ENCODE measurements at regions not wholly inside any gene's neighbourhood (a gene's known extent, or its start where the extent isn't known, plus 50 kb on each side); places are given as distances from the start of the nearest gene placed in this dataset.
A peak's percentile ranks its signal among the peaks of the same experiment; 100 is the strongest.

GRCh38 chr2:196368546-196369225 lies 197.3 kb upstream of the STK17B start:
- ATAC-seq (no peak), DNase-seq (ENCODE audit: extremely low read depth in 1 of 4, low spot score in 3 of 4) (no peak), FAIRE-seq (no peak)
- Histone ChIP-seq H3K9me3 (replicated peaks; ENCODE audit: control insufficient read depth, insufficient read depth, low read depth, low read length) (peaks cover 5% of the 10 kb centered on the region), H3K4me2 (ENCODE audit: insufficient read depth, low read length) (no peak overlapping the region), H2AFZ (ENCODE audit: low read depth, low read length) (no peak overlapping the region), H3K9ac (ENCODE audit: insufficient read depth in 1 of 2, low read depth in 2 of 2, low read length in 2 of 2) (no peak overlapping the region), H3K9me1 (ENCODE audit: control insufficient read depth, insufficient read depth, low read length) (no peaks in the 10 kb centered on the region), H3K79me2 (ENCODE audit: control insufficient read depth, insufficient read depth, low read length) (no peaks in the 10 kb centered on the region), H3K27ac (ENCODE audit: extremely low read depth, low read depth, low read length) (no peak overlapping the region), H3K4me3 (no peak overlapping the region), H3K36me3 (ENCODE audit: control insufficient read depth, insufficient read depth, low read length) (no peaks in the 10 kb centered on the region), H4K20me1 (replicated peaks; ENCODE audit: control insufficient read depth, insufficient read depth, low read length) (no peaks in the 10 kb centered on the region), H3K4me1 (replicated peaks in 1 of 2; ENCODE audit: control insufficient read depth in 2 of 2, insufficient read depth in 2 of 2, low read length in 2 of 2) (peaks cover 3% of the 10 kb centered on the region in 2 experiments; a peak in 3 of 5 replicates), H3K27me3 (ENCODE audit: control insufficient read depth in 2 of 2, insufficient read depth in 2 of 2, low read length in 2 of 2) (no peaks in the 10 kb centered on the region)
- BruUV-seq (replicated peaks): no TSS peak
- in situ Hi-C loops (cut with MboI) (no loop called here), intact Hi-C loops (cut with micrococcal nuclease) (loop anchor here (5.0 kb wide), 1 partner anchor 34 kb away; no protein-coding TSS in a partner anchor)
- WGBS (ENCODE audit: insufficient coverage, low coverage, missing lambda C conversion rate): 73% methylated on average over 2 of the region's 2 CpGs
- ChIA-PET CTCF (ENCODE audit: low intra/inter-chr PET ratio) (no interaction called here), POLR2A (no interaction called here)
- TF ChIP-seq HLTF (IDR thresholded peaks at IDR 0.05): peak; percentile 51; the same call in 1 of the 2 replicates
- TF ChIP-seq CC2D1A (IDR thresholded peaks at IDR 0.05): peak; percentile 37; the same call in 1 of the 2 replicates
- no peak for TF ChIP-seq CREB5 (CRISPR knock-in tag; IDR thresholded peaks at IDR 0.05)
- no peak for TF ChIP-seq ZNF764 (CRISPR knock-in tag; IDR thresholded peaks at IDR 0.05; ENCODE audit: low read depth)
- TF ChIP-seq TRIM24 (IDR thresholded peaks at IDR 0.05): peak; percentile 16 to 70; a peak in 2 of 4 replicates
- no peak for TF ChIP-seq SPI1 (IDR thresholded peaks at IDR 0.05; ENCODE audit: borderline replicate concordance, low read depth, low read length)
- 0 out of 2 replicates have a peak, but pooled peaks have one; percentile 29 for TF ChIP-seq CBX1 (IDR thresholded peaks at IDR 0.05; ENCODE audit: low read depth)
- TF ChIP-seq ZNF644 (tag; IDR thresholded peaks at IDR 0.05; ENCODE audit: low read depth): no peak
- TF ChIP-seq ZNF586 (CRISPR knock-in tag; conservative IDR thresholded peaks at IDR 0.05): no peak
- no peak for TF ChIP-seq ETS2 (tag; IDR thresholded peaks at IDR 0.05; ENCODE audit: borderline replicate concordance, poor library complexity, severe bottlenecking)
- no peak for TF ChIP-seq GATAD2A (IDR thresholded peaks at IDR 0.05)
- TF ChIP-seq ZEB2 (IDR thresholded peaks at IDR 0.05): 0 out of 2 replicates have a peak, but pooled peaks have one; percentile 72
- TF ChIP-seq ZBTB9 (CRISPR knock-in tag; IDR thresholded peaks at IDR 0.05): no peak
- no peak for TF ChIP-seq E2F5 (CRISPR knock-in tag; IDR thresholded peaks at IDR 0.05)
- TF ChIP-seq TRIM28 (IDR thresholded peaks at IDR 0.05): peak; percentile 90
- TF ChIP-seq DDX20 (tag; IDR thresholded peaks at IDR 0.05; ENCODE audit: low read depth): no peak
- TF ChIP-seq ZNF766 (CRISPR knock-in tag; conservative IDR thresholded peaks at IDR 0.05): no peak
- no peak for TF ChIP-seq NR0B1 (IDR thresholded peaks at IDR 0.05; ENCODE audit: partially characterized antibody)
- TF ChIP-seq FOSL1 (tag; conservative IDR thresholded peaks at IDR 0.05): no peak
- no peak for TF ChIP-seq SMAD1 (IDR thresholded peaks at IDR 0.05; ENCODE audit: low read depth, low read length, partially characterized antibody)
